OCI-M1 (cell line): ENCODE measurements at regions not wholly inside any gene's neighbourhood (a gene's known extent, or its start where the extent isn't known, plus 50 kb on each side); places are given as distances from the start of the nearest gene placed in this dataset.

Experiments used
- DNase-seq: peaks from one replicate; lab custom pipeline; 2025; lab: John Stamatoyannopoulos, UW

DNA sequence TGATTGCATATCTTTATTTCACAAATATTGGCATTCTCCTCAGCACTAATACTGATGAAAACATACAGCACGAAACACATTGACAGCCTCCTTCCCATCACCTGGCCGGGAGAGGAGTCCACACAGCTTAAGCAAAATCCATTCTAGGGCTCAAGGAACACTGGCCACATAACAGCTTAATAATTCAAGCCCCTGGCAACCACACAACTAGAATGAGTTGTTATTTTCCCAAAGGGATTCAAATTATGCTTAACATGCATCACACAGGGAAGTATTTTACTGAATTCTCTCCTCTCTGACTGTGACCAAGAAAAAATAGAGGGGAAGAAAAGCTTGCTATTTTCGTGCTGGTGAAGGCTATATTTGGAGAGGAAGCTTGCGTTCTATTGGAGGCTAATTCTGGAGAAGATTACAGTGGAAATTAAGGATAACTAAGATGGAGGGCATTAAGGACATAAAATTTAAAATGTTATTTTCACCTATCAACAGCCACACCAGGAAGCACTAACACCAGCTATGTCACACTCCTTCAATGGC, 198.5 kb downstream of the ADGRG6 start:
- no peak for DNase-seq

DNA sequence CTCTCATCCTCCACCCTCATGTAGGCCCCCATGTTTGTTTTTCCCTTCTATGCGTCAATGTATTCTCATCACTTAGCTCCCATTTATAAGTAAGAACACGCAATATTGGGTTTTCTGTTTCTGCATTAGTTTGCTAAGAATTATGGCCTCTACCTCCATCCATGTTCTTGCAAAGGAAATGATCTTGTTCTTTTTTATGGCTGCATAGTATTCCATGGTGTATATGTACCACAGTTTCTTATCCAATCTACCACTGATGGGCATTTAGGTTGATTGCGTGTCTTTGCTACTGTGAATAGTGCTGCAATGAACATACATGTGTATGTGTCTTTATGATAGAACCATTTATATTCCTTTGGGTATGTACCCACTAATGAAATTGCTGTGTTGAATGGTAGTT, 200.0 kb downstream of the ADGRG6 start:
- DNase-seq: no peak

DNA sequence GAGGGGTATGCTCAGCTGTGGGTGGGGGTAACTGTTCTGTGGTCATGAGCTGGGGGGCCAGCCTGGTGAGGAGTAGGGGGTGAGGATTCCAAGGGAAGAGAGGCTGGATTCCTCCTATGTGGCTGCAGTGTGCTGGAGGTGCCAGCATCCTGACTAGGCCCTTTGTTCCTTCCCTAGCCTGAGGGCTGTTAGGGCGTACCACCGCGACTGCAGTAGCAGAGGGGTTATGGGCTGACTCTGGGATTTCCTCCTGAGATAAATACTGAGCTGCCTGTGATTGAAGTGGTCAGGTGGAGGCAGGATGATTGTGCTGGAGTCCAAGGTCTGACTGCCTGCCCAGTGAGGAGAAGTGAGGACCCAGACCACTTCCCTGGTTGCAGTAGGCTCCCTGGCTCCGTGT, 205.3 kb downstream of the ADGRG6 start:
- DNase-seq: no peak

DNA sequence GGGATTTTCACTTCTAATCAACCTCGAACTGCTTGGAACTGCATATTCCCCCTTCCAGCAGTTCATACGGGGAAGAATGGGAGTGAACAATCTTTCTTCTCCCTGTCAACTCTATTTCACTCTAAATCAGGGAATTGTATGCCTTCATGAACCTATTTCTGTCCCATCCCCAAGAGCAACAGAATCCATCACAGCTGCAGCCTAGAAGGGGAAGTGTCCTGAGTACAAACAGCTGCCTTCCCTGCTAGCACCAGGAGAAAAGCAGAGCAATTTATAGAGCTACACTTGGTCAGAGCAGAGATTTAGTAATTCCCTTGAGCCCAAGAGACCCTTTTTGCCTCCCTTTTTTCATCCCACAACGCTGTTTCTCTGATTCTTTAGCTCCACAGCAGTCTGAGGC, 208.4 kb downstream of the ADGRG6 start:
- peak; percentile 17 for DNase-seq

DNA sequence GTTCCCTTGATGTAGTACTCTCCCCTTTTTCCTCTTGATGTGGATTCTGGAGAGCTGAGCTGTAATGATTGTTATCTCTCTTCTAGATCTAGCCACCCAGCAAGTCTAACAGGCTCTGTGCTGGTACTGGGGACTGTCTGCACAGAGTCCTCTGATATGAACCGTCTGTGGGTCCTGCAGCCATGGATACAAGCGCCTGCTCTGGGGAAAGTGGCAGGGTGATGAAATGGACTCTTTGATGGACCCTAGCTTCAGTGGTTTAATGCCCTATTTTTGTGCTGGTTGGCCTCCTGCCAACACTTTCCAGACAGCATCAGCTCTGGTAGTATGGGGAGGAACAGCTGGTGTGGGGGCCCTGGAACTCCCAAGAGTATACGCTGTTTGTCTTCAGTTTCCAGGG, 216.3 kb downstream of the ADGRG6 start:
- DNase-seq: no peak

GRCh38 chr6:142518761-142519160, 217.0 kb downstream of the ADGRG6 start:
- DNase-seq: no peak

DNA sequence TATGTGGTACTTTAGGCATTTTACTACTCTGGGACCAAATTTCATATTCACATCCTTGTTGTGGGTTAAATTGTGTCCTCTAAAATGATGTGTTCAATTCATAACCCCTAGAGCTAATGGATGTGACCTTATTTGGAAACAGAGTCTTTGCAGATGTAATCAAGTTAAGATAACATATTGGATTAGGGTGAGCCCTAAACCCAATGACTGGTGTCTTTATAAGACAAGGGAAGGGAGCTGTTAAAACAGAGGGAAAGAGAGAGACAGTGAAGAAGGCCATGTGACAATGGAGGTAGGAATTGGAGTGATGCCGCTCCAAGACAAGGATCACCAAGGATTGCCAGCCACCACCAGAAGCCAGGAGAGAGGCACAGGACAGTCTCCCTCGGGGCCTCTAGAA, 220.0 kb downstream of the ADGRG6 start:
- DNase-seq: no peak

DNA sequence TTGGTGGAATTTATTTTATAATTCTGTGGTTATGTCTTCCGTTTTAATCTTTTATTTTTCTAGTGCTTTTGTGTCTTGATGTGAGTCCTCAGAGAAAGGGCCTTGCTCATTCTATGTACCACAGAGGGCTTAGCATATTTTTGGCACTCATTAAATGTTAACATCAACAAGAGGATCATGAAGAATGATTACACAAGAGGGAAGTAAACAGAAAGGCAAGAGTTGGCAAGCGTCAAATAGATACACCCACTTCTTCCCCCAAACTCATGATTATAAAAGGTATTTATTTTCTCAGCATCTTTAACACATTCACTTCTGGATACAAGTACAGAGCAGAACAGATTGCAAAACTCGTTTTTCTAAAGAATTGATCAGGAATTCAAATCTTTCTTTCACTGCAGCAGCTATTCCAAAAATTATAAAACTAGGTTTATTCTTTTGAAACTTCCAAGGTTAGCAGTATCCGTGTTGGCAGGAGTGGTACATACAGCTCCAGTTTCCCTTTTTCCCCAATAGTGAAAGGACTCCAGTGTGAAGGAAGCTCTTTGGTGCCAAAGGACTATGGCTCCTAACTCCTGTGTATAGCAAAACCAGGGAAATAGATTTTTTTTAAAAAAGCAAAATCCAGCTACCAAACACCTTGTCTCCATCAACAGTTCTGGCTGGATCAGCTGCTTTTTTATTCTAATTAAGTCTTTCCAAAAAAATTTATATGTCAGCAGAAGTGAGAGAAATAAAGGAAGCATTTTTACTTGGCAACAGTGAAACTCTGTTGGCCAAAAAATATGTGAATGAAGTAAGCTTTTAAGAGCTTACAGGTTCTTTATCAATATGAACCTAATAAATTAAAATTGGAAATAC, 221.9 kb downstream of the ADGRG6 start:
- no peak for DNase-seq

DNA sequence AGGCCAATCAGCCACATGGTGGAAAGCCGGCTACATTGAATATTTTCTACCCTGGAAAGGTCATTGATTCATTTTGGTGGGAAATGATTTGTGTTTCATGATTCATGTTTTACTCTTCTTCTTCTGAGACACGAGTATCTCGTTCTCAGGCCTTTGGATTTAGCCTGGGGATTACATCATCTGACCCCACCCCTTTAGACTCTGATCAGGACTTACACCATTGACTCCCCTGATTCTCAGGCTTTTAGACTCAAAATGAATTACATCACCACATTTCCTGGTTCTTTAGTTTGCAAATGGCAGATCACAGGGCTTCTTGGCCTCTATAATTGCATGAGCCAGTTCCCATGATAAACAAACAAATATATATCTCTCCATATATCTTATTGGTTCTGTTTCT, 228.8 kb downstream of the ADGRG6 start:
- no peak for DNase-seq

GRCh38 chr6:142531727-142532126, 229.9 kb downstream of the ADGRG6 start:
- no peak for DNase-seq

GRCh38 chr6:142534076-142534475, 232.3 kb downstream of the ADGRG6 start:
- DNase-seq: no peak

DNA sequence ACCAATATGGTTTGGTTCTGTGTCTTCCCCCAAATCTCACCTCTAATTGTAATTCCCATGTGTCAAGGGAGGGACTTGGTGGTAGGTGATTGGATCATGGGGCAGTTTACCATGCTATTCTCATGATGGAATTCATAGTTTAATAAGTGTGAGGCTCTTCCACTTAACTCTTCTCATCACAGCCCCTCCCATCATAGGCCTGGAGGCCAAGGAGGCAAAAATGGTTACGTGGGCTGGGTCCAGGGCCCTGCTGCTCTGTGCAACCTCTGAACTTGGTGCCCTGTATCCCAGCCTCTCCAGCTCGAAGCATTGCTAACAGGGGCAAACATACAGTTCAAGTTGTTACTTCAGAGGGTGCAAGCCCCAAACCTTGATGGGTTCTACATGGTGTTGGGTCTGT, 232.7 kb downstream of the ADGRG6 start:
- DNase-seq: no peak

- DNase-seq: peak; percentile 90
These were observed 236.0 kb downstream of the ADGRG6 start for GRCh38 chr6:142537612-142538478.

GRCh38 chr6:142542704-142543233, 241.0 kb downstream of the ADGRG6 start:
- DNase-seq: no peak

GRCh38 chr6:142543606-142544005, 241.8 kb downstream of the ADGRG6 start:
- no peak for DNase-seq

GRCh38 chr6:142544199-142544838, 242.5 kb downstream of the ADGRG6 start:
- DNase-seq: no peak

DNA sequence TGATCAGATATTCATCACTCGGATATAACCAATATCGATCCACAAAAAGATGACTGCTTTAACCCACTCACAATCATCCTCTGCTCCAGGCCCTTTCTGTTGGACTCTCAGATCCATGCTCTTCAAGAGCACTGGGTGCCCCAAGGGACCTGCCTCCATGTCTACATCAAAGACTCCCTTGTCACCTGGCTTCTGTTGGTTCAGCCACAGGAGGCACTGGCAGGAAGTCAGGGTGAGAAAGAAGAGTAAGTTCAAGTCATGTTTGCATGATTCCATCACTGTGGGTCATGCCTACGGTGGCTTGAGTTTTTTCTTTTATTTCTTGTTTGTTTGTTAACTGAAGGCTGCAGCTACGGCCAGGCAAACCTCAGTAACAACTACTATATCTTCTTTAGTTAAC, 243.3 kb downstream of the ADGRG6 start:
- DNase-seq: no peak

DNA sequence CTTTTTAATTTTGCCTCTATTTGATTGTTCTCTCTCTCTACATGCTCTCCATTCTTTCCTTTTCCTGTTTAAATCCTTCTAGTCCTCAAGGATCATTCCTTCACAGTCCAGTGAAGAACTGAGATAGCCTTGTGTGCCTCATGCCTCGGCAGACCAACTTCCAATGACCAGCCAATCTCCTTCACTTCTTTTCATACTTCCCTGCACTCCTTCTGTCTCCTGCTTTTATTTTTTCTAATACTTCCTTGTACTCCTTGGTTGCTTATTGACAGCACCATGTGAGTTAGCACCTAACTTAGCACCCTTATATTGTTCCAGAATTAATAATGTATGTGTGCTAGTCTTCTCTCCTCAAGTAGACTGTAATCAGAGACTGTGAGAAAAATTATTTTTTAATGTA, 246.8 kb downstream of the ADGRG6 start:
- no peak for DNase-seq

- DNase-seq: no peak
These were observed 248.7 kb downstream of the ADGRG6 start for GRCh38 chr6:142550310-142551063.

DNA sequence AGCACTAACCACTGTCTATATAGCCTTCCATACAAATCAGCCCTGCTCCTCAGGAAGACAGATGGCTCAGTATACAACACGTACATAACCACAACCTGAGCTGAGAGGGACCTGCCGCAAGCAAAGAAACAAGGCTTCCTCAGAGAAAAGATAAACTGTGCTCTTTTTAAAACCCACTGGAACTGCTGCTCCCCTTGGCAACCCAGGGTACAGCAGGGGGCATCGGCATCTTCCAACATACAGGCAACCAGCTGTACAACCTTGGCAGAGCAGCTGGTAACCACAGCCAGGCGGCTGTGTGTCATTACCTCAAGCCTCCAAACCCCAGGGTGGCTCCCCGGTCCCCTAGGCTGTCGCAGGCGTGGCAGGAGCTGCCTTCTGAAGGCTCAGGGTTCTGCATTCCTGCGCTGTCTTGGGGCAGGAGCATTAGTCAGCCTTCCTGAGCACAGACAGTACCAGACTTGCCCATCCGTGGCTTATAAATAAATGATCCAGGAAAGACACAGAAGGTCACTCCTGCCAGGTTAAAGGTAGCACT, 249.5 kb downstream of the ADGRG6 start:
- DNase-seq: no peak

GRCh38 chr6:142558786-142559185, 257.0 kb downstream of the ADGRG6 start:
- DNase-seq: no peak
